ENCODE measurements at regions not wholly inside any gene's neighbourhood (a gene's known extent, or its start where the extent isn't known, plus 50 kb on each side); places are given as distances from the start of the nearest gene placed in this dataset.
A peak's percentile ranks its signal among the peaks of the same experiment; 100 is the strongest.
"Not testable (repeated sequence)": the region's sequence is repeated elsewhere in the genome, so short reads cannot be mapped to it uniquely, and the experiment has no call there.

- in situ Hi-C loops (cut with HindIII; ENCODE audit: low pct_unique_long_range_greater_than_20kb, low sequenced_read_pairs): no loop called here
- DNase-seq (ENCODE audit: low read depth in 1 of 2, low spot score in 1 of 2): no peak
- TF ChIP-seq JUND (IDR thresholded peaks at IDR 0.05; ENCODE audit: low read depth): no peak
Observed at GRCh38 chr6:25127076-25127837, 151.9 kb upstream of the CARMIL1 start.

- in situ Hi-C loops (cut with HindIII; ENCODE audit: low pct_unique_long_range_greater_than_20kb, low sequenced_read_pairs): no loop called here
- no peak for TF ChIP-seq JUND (IDR thresholded peaks at IDR 0.05; ENCODE audit: low read depth)
- DNase-seq (ENCODE audit: low read depth in 1 of 2, low spot score in 1 of 2): no peak
Observed at GRCh38 chr6:25130518-25130917, 148.7 kb upstream of the CARMIL1 start.

GRCh38 chr6:25132934-25133333, 146.2 kb upstream of the CARMIL1 start:
- no peak for TF ChIP-seq JUND (IDR thresholded peaks at IDR 0.05; ENCODE audit: low read depth)
- DNase-seq (ENCODE audit: low read depth in 1 of 2, low spot score in 1 of 2): no peak
- in situ Hi-C loops (cut with HindIII; ENCODE audit: low pct_unique_long_range_greater_than_20kb, low sequenced_read_pairs): no loop called here

GRCh38 chr6:25133568-25133967, 145.6 kb upstream of the CARMIL1 start:
- no peak for TF ChIP-seq JUND (IDR thresholded peaks at IDR 0.05; ENCODE audit: low read depth)
- no peak for DNase-seq (ENCODE audit: low read depth in 1 of 2, low spot score in 1 of 2)
- in situ Hi-C loops (cut with HindIII; ENCODE audit: low pct_unique_long_range_greater_than_20kb, low sequenced_read_pairs): no loop called here

- no peak for DNase-seq (ENCODE audit: low read depth in 1 of 2, low spot score in 1 of 2)
- no peak for TF ChIP-seq JUND (IDR thresholded peaks at IDR 0.05; ENCODE audit: low read depth)
- in situ Hi-C loops (cut with HindIII; ENCODE audit: low pct_unique_long_range_greater_than_20kb, low sequenced_read_pairs): no loop called here
Observed at GRCh38 chr6:25136854-25137253, 142.3 kb upstream of the CARMIL1 start.

GRCh38 chr6:25137480-25137879, 141.7 kb upstream of the CARMIL1 start:
- no peak for TF ChIP-seq JUND (IDR thresholded peaks at IDR 0.05; ENCODE audit: low read depth)
- in situ Hi-C loops (cut with HindIII; ENCODE audit: low pct_unique_long_range_greater_than_20kb, low sequenced_read_pairs): no loop called here

GRCh38 chr6:25137916-25138232, 141.3 kb upstream of the CARMIL1 start:
- no peak for TF ChIP-seq JUND (IDR thresholded peaks at IDR 0.05; ENCODE audit: low read depth)
- DNase-seq (ENCODE audit: low read depth in 1 of 2, low spot score in 1 of 2): no peak
- in situ Hi-C loops (cut with HindIII; ENCODE audit: low pct_unique_long_range_greater_than_20kb, low sequenced_read_pairs): no loop called here

More at GRCh38 chr6:25137480-25137879, 141.7 kb upstream of the CARMIL1 start:
- DNase-seq (ENCODE audit: low read depth in 1 of 2, low spot score in 1 of 2): no peak

GRCh38 chr6:25138233-25138933, 140.8 kb upstream of the CARMIL1 start:
- TF ChIP-seq JUND (IDR thresholded peaks at IDR 0.05; ENCODE audit: low read depth): no peak
- in situ Hi-C loops (cut with HindIII; ENCODE audit: low pct_unique_long_range_greater_than_20kb, low sequenced_read_pairs): no loop called here
- peak; percentile 64 to 69 for DNase-seq (ENCODE audit: low read depth in 1 of 2, low spot score in 1 of 2)

- no peak for DNase-seq (ENCODE audit: low read depth in 1 of 2, low spot score in 1 of 2)
- no peak for TF ChIP-seq JUND (IDR thresholded peaks at IDR 0.05; ENCODE audit: low read depth)
- in situ Hi-C loops (cut with HindIII; ENCODE audit: low pct_unique_long_range_greater_than_20kb, low sequenced_read_pairs): no loop called here
Observed at GRCh38 chr6:25138934-25139415, 140.2 kb upstream of the CARMIL1 start.

GRCh38 chr6:25139608-25140007, 139.6 kb upstream of the CARMIL1 start:
- in situ Hi-C loops (cut with HindIII; ENCODE audit: low pct_unique_long_range_greater_than_20kb, low sequenced_read_pairs); DNase-seq (ENCODE audit: low read depth in 1 of 2, low spot score in 1 of 2): not testable (repeated sequence)

GRCh38 chr6:25142506-25142905, 136.7 kb upstream of the CARMIL1 start:
- in situ Hi-C loops (cut with HindIII; ENCODE audit: low pct_unique_long_range_greater_than_20kb, low sequenced_read_pairs): no loop called here
- TF ChIP-seq JUND (IDR thresholded peaks at IDR 0.05; ENCODE audit: low read depth): no peak

GRCh38 chr6:25144919-25145318, 134.3 kb upstream of the CARMIL1 start:
- in situ Hi-C loops (cut with HindIII; ENCODE audit: low pct_unique_long_range_greater_than_20kb, low sequenced_read_pairs): no loop called here
- no peak for DNase-seq (ENCODE audit: low read depth in 1 of 2, low spot score in 1 of 2)
- TF ChIP-seq JUND (IDR thresholded peaks at IDR 0.05; ENCODE audit: low read depth): no peak

More at GRCh38 chr6:25142506-25142905, 136.7 kb upstream of the CARMIL1 start:
- no peak for DNase-seq (ENCODE audit: low read depth in 1 of 2, low spot score in 1 of 2)

- DNase-seq (ENCODE audit: low read depth in 1 of 2, low spot score in 1 of 2): no peak
- no peak for TF ChIP-seq JUND (IDR thresholded peaks at IDR 0.05; ENCODE audit: low read depth)
- in situ Hi-C loops (cut with HindIII; ENCODE audit: low pct_unique_long_range_greater_than_20kb, low sequenced_read_pairs): no loop called here
Observed at GRCh38 chr6:25147223-25147622, 132.0 kb upstream of the CARMIL1 start.

All from T47D (cell line).